GM21723 (cell line): ENCODE measurements at regions not wholly inside any gene's neighbourhood (a gene's known extent, or its start where the extent isn't known, plus 50 kb on each side); places are given as distances from the start of the nearest gene placed in this dataset.

Experiments used
- ATAC-seq: cut with Tn5 transposase; IDR thresholded peaks from one replicate; pipeline ENCODE4 v1.9.1; 2021; ENCODE audit warnings: mild to moderate bottlenecking, moderate library complexity; ENCODE audit not compliant: unreplicated experiment

DNA sequence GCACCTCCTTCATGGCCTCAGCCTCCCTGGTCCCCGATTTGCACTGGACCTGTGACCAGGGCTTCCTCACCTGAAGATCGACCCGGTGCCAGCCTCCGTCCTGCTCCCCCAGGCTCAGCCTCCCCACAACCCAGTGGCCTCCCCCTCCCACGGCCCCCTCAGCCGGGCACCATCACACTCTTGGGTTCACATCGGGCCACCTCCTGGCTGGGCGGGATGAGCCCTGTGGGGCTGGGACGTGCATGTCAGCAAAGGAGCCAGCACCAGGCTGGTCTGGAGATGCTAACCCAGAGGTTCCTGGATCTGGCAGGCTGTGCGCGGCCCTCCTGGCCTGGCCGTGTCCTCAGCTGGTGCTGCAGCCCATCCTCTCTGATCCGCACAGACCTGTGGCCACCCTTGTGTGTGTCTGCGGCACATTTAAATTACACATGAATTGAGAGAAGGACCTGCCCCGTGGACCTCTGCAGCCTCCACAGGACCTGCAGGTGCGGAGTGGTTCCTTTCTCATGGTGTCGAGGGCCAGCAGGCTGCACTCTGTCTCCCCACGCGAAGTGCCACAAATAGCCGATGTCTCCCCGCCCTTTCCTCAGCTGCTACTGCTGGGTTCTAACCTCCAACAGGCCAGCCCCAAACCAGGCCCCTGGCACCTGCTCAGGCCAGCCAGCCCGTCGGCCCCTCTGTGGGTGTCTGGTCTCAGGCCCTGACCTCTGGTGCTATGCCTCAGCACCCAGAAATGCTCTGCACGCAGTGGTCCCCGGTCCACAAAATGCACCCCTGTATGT, 237.5 kb downstream of the ERMARD start:
- no peak for ATAC-seq

DNA sequence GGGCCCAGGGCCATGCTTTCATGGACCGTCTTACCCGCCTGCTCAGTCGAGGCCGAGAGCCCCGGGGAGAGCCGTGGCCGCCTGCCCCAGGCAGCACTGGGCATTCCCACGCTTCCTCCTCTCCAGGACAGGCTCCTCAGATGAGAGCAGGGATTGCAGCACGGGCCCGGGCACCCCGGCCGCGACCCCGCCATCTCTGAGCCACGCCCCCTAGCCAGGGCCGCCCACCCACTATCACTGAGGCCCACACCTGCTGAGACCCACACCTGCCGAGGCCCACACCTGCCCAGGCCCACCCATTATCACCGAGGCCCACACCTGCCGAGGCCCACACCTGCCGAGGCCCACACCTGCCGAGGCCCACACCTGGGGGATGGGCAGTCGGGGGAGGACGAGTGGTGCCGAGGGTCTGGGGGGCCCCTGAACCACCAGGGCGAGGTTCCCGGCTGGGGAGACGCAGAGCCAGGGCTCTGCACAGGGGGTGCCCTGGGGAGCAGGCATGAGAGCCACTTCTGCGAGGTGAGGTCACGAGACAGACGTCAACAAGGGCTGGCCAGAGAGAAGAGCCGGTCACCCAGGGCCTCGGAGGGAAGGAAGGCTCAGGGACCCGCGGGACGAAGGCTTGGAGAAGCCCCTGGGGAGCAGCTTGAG, 235.6 kb downstream of the ERMARD start:
- no peak for ATAC-seq

DNA sequence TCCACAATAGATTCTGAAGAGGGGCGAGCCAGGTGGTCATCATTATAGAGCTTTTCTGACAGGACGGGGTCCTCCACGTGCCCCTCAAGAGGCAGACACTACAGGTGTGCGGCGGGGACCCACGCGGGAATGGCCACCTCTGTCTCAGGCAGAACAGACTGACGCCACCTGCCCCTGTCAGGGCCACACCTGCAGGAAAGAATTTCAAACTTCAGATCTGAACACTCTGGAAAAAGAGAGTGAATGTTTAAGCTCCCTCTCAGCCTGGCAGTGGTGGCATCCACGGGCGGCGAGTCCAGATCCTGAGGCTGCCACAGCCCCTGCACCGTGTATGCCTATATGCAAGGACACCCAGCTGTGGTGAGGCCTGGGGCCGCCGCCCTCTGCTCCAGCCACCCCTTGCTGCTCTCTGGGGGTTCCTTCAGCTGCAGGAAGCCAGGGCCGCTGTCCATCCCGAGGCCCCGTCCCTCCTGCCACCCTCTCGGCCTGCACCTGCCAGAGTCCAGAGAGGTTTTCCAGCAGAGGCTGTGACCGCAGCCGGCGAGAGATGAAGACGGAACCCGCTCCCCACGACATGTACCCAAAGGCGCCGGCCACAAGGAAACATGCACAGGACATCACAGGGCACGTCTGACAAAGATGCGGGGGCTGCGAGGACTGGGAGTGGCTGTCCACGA, 234.9 kb downstream of the ERMARD start:
- ATAC-seq, result no peak

DNA sequence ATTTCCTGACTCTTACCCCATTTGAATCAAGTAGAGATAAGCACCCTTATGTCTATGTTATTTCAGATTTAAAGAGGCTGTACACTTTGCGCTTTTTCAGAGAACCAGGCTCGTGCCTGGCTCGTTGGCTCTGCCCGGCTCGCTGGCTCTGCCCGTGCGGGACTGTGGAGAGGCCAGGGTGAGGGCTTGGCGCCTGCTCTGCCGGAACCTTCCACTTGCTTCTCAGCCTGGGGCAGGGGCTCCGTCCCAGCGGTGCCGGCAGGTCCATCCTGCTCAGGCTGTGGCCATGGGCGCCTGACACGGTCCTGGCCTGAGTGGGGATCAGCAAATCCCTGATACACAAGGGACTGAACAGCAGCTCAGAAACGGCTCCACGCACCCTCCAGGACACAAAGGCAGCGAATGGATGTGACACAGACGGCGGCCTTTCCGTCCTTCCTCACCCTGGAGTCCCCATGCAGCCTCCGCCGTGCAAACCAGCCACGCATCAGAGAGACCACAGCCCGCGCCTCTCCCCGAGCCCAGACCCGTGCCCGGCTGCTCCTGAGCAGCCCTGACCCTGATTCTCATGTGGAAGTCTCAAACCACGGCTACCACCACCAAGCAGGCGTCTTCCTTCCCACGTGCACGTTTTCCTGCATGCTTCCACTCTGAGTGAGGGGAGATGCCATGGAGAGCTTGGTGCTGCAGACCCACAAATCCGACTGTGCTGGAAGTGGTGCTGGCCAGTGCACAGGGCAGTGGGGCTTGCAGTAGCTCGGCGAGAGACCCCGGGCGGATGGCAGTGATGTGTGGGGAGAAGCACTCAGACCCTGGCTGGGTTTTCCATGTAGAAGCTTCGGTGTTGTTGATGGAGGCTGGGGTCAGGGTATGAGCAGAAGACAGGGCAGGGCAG, 233.9 kb downstream of the ERMARD start:
- ATAC-seq, result no peak

DNA sequence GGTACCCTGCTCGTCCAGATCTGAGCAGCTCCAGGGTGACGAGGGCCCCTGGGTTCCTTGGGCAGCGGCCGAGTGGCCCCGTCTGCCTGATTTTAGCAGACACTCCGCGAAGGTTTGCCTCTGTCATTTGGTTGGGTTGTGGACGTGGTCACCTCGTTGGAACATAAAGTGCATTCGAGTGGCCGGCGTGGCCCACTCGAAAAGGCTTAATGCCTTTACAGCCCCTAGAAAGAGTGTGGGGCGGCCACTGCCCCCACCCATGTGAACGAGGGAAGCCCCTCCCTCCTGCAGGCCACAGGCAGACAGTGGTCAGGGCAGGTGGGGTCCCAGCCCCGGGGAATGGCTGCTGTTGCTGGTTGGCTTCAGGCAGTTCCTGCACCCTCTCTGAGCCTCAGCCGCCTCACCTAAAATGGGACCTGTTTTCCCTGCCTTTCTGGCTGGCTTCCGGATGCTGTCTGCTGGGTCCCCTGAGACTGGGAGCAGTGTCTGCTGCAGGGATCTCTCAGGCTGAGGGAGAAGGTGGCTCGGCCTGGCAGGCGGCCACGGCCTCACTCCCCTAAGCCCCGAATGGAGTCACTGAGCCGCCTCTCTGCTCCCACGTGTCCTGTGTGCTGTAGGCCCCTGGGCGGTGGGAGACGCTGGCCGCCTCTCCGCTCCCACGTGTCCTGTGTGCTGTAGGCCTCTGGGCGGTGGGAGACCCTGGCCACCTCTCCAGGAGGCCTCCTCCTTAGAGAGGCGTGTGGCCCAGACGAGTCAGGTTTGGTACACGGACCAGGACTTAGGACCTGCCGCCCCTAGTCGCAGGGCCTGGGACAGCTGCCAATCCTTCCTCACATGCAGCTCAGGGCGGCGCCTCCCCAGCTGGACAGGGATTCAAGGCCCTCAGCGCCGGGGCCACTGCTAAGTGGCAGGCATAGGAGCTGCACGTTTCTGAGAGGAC, 233.0 kb downstream of the ERMARD start:
- ATAC-seq, result no peak

DNA sequence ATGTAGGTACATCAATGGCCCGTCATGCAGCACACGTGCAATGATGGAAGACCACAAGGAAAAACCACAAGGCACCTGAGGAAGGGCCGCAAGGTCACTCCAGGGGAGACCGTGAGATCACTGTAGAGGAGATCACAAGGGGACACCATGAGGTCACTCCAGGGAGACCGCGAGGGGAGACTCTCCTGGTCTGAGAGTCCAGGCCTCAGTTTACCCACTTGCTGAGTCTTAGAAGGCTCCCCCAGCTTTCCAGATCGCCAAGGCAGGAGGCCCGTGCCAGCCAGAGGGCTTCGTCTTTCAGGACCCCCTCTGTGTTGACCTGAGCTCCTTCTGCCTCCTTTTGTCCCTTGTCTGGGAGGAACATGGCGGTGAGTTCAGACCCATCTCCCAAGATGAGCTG, 232.2 kb downstream of the ERMARD start:
- no peak for ATAC-seq

DNA sequence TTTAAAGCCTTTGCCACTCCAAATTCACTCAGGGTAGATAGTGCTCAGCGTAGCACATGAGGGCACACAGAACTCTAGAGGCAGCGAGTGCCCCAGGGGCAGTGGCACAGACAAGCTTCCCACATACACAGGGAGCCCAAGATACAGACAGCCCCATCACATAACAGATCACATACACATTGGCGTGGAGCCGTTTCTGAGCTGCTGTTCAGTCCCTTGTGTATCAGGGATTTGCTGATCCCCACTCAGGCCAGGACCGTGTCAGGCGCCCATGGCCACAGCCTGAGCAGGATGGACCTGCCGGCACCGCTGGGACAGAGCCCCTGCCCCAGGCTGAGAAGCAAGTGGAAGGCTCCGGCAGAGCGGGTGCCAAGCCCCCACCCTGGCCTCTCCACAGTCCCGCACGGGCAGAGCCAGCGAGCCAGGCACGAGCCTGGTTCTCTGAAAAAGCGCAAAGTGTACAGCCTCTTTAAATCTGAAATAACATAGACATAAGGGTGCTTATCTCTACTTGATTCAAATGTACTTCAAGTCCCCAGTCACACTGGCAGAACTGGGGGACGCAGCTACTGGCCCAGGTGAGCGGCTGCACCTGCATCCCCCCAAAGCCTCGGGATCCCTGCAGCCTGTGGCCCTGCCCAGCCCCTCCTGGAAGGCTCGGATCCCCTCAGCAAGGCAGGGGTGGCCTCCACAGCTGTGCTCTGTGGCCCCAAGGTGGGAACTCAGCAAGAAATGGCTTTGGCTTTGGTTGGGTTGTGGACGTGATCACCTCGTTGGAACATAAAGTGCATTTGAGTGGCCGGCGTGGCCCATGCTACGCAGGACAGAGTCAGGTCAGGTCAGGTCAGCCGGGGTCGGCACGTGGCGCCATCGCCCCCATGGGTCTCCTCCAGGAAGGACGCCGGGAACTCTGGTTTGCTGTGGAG, 231.3 kb downstream of the ERMARD start:
- ATAC-seq, result no peak

DNA sequence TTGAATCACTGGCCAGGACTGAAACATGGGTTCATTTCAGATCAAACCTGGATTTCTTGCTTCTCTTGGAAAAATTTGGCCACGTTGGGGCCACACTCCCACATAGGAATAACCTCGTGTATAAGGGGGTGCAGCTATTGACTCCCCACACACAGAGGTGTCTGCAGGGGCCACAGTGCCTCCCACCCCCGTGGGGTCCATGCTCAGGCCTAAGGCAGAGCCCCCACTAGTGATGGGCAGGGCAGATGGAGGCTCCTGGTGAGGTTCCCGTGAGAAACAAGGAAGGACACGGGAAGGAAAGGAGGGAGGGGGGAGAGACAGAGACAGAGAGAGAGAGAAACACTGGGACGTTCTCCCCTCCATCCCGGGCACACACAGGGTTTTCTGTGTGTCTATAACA, 230.5 kb downstream of the ERMARD start:
- no peak for ATAC-seq

DNA sequence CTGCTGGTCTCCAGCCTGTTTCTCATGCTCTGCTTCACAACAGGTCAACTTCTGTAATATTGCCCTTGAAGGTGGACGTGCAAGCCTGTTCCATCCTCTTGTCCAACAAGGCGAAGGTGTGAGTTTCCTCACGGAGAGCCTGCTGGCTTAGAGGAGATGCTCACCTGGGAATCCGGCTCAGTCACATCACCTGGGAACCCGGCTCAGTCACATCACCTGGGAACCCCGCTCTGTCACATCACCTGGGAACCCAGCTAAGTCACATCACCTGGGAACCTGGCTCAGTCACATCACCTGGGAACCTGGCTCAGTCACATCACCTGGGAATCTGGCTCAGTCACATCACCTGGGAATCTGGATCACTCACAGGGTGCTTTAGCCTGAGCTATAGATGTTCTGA, 230.1 kb downstream of the ERMARD start:
- ATAC-seq, result no peak

DNA sequence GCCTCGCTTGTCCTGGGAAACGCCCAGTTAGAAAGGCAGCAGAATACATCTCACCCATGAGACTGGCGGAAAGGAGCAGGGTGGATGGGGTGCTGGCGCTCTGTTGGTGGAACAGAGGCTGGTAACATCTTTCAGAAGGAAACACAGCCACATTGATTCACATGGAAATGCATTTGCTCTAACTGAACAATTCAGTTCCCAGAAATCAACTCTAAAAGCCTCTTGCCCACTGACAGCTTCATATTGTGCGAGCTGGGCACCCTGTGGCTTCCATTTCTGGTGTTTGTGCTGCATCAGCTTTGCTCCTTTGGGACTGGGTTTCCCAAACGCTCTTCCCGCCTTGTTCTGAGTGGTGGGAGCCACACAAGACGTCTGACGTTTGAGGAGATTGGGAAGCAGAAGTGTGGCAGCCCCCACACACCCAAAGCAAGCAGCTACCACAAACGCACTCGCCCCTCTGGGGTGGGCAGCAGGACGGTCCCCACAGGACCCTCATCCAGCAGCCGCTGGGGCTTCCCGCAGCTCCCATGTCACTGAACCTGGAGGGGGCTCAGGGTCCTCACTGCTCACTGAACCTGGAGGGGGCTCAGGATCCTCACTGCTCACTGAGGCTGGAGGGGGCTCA, 229.5 kb downstream of the ERMARD start:
- ATAC-seq, result no peak

DNA sequence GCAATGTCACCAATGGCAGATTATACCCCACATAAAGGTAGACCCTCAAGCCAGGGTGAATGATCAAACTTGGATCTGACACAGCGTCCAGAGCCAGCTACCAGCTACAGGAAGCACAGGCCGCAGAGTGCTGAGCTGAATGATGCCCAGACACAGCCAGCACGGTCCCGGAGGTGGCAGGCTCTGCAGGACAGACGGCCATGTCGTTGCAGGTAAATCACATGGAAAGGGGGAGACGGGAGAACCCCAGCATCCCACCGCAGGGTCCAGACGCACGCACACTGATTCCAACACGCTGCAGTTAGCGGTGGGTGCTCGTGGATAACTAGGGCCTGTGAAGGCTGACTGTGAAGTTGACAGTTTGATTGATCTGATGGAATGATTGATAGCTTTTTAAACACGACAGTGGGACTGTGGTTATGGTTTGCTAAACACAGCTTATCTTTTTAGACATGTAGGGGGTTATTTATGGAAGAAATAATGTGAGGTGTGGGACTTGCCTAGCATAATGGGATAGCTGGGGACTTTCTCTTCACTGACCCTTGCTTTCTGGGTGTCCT, 228.5 kb downstream of the ERMARD start:
- ATAC-seq, result no peak

DNA sequence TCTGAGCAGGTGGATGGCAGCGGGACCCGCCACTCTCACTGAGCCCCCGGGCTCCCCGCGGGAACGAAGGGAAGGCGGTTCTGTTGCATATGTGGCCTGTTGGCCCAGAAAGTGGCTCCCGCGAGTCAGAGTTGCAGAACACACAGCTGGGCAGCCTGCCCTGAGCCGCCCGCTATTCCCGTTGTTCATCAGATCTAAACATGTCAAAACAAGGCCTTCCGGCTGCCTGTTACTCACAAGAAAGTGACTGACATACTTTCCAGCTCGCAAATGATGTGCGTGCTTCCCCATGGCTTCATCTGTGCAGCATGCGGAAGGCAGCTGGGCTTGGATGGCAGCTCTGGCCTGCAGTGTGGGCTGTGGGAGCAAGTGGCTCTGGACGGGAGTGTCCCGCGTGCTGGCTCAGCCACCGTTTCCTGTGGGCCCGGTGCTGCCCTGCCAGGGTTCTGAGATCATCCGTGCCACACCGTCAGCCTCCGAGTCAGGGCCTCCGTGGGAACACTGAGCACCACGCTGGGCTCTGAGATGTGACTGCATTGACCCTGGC, 227.3 kb downstream of the ERMARD start:
- no peak for ATAC-seq

DNA sequence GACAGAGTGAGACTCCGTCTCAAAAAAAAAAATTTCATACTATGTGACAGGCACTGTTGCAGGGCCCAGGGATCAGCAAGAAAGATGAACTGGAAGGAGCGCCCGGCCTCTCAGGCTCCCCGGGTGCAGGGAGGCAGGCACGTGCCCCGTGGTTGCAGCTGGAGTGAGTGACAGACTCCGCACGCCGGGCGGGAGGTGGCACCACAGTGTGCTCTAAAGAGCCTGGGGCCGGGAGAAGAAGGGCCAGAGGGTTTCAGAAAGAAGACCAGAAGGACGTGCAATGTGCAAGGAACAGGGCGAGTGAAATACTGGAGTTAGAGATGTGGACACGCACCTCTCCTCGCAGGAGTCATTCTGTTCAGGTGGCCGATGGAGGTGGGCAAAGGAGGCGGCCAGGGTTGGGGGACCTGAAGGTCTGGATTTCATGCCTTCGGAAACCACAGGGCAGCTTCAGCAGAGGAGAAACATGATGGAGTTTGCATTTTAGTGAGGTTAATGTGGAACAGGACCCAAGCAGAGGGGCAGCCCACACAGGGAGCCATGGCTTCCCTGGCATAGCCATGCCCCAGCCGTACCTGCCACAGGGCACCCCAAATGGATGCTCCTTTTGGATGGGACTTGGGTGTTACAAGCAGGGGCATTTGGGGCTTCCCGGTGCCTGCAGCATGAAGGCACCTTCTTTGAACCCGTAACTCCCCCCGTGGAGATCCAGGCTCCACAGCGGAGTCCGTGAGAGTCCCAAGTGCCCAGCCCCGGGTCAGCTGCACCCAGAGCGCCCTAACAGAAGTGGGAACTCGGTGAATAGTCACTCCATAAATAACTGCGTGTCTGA, 226.2 kb downstream of the ERMARD start:
- no peak for ATAC-seq

DNA sequence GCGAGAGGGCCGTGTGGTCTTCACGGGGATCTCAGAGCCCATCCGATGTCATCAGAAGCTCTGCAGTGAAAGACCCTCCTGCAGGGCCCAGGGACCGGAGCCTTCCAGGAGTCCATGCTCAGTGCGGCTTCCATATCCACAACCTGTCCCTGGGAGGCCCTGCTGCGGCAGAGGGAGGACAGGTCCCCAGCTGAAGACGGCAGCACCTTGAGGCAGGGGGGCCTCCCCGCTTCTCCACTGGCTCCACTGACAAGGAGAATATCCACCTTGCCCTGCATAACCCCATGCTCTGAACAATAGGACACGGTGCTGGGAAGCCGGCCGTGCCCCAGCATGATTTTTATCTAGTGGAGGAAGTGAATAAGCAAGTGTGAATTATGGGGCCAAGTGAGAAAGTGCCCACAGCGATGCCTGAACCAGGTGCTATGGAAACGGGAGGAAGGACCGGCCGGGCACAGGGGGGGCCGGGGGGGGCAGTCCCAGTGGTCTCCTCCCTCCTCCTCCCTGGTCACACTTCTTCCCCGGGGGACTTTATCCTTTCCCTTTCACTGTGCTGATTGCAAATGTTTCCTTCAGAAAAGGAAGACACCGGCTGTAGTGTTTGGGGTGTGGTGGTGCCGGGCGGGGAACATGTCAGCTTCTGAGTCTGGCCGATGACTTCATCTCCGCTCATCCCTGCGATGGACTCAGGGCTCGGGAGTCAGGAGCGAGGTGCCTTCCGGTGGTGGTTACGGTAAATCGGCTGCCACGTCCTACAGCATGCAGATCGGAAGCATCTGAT, 225.1 kb downstream of the ERMARD start:
- no peak for ATAC-seq

DNA sequence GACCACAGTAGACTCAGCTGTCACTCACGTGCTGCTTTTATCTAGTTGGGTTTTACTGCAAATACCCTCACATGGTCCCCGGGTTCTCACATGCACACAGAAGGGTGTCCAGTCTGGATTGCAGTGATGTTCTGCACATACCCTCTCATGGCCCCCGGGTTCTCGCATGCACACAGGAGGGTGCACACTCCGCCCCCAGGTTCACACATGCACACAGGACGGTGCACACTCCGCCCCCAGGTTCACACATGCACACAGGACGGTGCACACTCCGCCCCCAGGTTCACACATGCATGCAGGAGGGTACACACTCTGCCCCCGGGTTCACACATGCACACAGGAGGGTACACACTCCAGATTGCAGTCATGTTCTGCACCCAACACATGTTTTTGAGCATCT, 224.3 kb downstream of the ERMARD start:
- ATAC-seq, result no peak

DNA sequence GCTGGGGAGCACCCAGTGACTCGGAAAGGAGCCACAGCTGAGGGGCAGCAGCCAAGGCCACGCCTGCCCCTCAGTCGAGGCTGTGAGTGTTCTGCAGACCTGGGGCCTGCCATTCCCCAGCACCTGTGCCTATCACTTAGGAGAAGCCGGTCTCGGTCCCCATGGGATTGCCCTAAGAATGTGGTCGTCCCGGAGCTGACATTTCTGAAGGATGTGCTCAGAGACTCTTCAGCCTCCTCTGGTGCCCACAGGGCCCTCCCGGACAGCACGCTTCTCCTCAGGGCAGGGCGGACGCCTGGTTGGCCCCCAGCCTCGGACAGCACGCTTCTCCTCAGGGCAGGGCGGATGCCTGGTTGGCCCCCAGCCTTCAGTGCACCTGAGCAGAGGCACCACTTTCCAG, 223.9 kb downstream of the ERMARD start:
- no peak for ATAC-seq
